ENCODE measurements at regions not wholly inside any gene's neighbourhood (a gene's known extent, or its start where the extent isn't known, plus 50 kb on each side); places are given as distances from the start of the nearest gene placed in this dataset.

- H3K27me3 ChIP-seq (ENCODE audit: insufficient read depth, poor library complexity, severe bottlenecking) = no peaks in the 10 kb centered on the region
- no peak for TF ChIP-seq GABPA (IDR thresholded peaks at IDR 0.05; ENCODE audit: low read depth)
- TF ChIP-seq, protein P1, sequence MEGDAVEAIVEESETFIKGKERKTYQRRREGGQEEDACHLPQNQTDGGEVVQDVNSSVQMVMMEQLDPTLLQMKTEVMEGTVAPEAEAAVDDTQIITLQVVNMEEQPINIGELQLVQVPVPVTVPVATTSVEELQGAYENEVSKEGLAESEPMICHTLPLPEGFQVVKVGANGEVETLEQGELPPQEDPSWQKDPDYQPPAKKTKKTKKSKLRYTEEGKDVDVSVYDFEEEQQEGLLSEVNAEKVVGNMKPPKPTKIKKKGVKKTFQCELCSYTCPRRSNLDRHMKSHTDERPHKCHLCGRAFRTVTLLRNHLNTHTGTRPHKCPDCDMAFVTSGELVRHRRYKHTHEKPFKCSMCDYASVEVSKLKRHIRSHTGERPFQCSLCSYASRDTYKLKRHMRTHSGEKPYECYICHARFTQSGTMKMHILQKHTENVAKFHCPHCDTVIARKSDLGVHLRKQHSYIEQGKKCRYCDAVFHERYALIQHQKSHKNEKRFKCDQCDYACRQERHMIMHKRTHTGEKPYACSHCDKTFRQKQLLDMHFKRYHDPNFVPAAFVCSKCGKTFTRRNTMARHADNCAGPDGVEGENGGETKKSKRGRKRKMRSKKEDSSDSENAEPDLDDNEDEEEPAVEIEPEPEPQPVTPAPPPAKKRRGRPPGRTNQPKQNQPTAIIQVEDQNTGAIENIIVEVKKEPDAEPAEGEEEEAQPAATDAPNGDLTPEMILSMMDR (IDR thresholded peaks at IDR 0.05; ENCODE audit: insufficient read depth, low read length) = no peak
- TF ChIP-seq, protein P2, sequence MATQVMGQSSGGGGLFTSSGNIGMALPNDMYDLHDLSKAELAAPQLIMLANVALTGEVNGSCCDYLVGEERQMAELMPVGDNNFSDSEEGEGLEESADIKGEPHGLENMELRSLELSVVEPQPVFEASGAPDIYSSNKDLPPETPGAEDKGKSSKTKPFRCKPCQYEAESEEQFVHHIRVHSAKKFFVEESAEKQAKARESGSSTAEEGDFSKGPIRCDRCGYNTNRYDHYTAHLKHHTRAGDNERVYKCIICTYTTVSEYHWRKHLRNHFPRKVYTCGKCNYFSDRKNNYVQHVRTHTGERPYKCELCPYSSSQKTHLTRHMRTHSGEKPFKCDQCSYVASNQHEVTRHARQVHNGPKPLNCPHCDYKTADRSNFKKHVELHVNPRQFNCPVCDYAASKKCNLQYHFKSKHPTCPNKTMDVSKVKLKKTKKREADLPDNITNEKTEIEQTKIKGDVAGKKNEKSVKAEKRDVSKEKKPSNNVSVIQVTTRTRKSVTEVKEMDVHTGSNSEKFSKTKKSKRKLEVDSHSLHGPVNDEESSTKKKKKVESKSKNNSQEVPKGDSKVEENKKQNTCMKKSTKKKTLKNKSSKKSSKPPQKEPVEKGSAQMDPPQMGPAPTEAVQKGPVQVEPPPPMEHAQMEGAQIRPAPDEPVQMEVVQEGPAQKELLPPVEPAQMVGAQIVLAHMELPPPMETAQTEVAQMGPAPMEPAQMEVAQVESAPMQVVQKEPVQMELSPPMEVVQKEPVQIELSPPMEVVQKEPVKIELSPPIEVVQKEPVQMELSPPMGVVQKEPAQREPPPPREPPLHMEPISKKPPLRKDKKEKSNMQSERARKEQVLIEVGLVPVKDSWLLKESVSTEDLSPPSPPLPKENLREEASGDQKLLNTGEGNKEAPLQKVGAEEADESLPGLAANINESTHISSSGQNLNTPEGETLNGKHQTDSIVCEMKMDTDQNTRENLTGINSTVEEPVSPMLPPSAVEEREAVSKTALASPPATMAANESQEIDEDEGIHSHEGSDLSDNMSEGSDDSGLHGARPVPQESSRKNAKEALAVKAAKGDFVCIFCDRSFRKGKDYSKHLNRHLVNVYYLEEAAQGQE (IDR thresholded peaks at IDR 0.05; ENCODE audit: insufficient replicate concordance, low read depth) = no peak
- TF ChIP-seq POLR2AphosphoS5 (IDR thresholded peaks at IDR 0.05; ENCODE audit: low read depth) = no peak
- TF ChIP-seq SPI1 (IDR thresholded peaks at IDR 0.05; ENCODE audit: borderline replicate concordance, low read depth) = no peak
- DNase-seq (ENCODE audit: low read depth in 1 of 2, low spot score in 1 of 2) = no peak
- H3K4me3 ChIP-seq (replicated peaks; ENCODE audit: insufficient read depth, low read length) = no peak overlapping the region
- no peak overlapping the region for H3K27ac ChIP-seq (replicated peaks)
Observed at GRCh38 chr2:111219285-111219684, 98.6 kb downstream of the BCL2L11 start.

DNA sequence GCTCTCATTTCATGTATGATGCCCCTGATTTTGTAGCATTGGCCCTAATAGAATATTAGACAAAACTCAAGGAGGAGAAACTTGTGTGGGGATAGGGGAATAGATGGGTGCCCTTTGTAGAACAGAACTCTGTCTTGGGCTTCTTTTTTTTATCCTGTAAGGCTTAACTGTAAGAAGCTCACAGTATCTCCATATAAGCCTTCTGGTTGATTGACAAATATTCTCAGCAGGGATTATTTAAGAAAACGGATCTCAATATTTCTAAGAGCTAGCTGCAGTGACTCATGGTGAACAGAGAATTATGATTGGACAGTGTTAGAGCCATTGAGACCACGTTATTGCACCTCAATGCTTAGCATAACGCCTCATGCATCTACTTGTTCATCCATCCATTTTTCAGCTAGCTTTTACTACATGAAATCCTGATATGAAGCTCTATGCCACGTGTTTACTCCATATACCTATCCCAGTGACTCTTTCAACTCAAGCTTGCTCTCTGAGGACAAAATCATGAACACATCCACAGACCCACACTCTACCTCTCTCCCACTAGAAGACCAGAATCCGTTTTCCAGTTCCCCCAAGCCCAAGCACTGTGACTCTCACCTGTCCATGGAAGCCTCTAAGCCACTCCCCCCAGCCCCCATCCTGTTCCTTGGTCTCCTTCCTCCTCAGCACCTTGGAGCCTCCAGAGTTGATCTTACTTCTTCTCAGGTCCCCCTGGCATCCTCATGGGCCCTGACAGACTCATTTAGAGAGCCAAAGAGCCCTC lies 99.2 kb downstream of the BCL2L11 start:
- Histone ChIP-seq H3K4me3 (replicated peaks; ENCODE audit: insufficient read depth, low read length) (no peak overlapping the region), H3K27ac (replicated peaks) (no peak overlapping the region)
- no peak for DNase-seq (ENCODE audit: low read depth in 1 of 2, low spot score in 1 of 2)

GRCh38 chr2:111220962-111221361 lies 100.2 kb downstream of the BCL2L11 start:
- H3K27ac ChIP-seq (replicated peaks) = no peak overlapping the region
- TF ChIP-seq POLR2AphosphoS5 (IDR thresholded peaks at IDR 0.05; ENCODE audit: low read depth) (no peak), GABPA (IDR thresholded peaks at IDR 0.05; ENCODE audit: low read depth) (no peak), SPI1 (IDR thresholded peaks at IDR 0.05; ENCODE audit: borderline replicate concordance, low read depth) (no peak)
- TF ChIP-seq, protein P1 (IDR thresholded peaks at IDR 0.05; ENCODE audit: insufficient read depth, low read length) = no peak
- TF ChIP-seq, protein P2 (IDR thresholded peaks at IDR 0.05; ENCODE audit: insufficient replicate concordance, low read depth) = no peak
- no peak for DNase-seq (ENCODE audit: low read depth in 1 of 2, low spot score in 1 of 2)
- H3K4me3 ChIP-seq (replicated peaks; ENCODE audit: insufficient read depth, low read length) = no peak overlapping the region
- H3K27me3 ChIP-seq (ENCODE audit: insufficient read depth, poor library complexity, severe bottlenecking) = no peaks in the 10 kb centered on the region

More for the DNA sequence above, 99.2 kb downstream of the BCL2L11 start:
- TF ChIP-seq, protein P2 (IDR thresholded peaks at IDR 0.05; ENCODE audit: insufficient replicate concordance, low read depth) = no peak
- no peak for TF ChIP-seq GABPA (IDR thresholded peaks at IDR 0.05; ENCODE audit: low read depth)
- no peak for TF ChIP-seq POLR2AphosphoS5 (IDR thresholded peaks at IDR 0.05; ENCODE audit: low read depth)
- TF ChIP-seq, protein P1 (IDR thresholded peaks at IDR 0.05; ENCODE audit: insufficient read depth, low read length) = no peak
- no peaks in the 10 kb centered on the region for H3K27me3 ChIP-seq (ENCODE audit: insufficient read depth, poor library complexity, severe bottlenecking)
